Left ventricle myocardium inferior (tissue), 1 donor: ENCODE measurements at regions not wholly inside any gene's neighbourhood (a gene's known extent, or its start where the extent isn't known, plus 50 kb on each side); places are given as distances from the start of the nearest gene placed in this dataset.

Experiments
- DNase-seq: peaks from one replicate; pipeline ENCODE4 v3.0.0-alpha.2; 2020
- H3K27ac ChIP-seq: fragments of 200-600 bp; replicated peaks from 2 replicates; pipeline ENCODE4 v1.8.0; 2021
- H3K27me3 ChIP-seq: fragments of 200-600 bp; 2 replicates; pipeline ENCODE4 v1.8.0; 2021; ENCODE audit warnings: low read depth
- H3K36me3 ChIP-seq: fragments of 200-600 bp; 2 replicates; pipeline ENCODE4 v1.8.0; 2021
- H3K4me1 ChIP-seq: fragments of 200-600 bp; 2 replicates; pipeline ENCODE4 v1.8.0; 2021
- H3K4me3 ChIP-seq: fragments of 200-600 bp; 2 replicates; pipeline ENCODE4 v1.8.0; 2021; ENCODE audit warnings: mild to moderate bottlenecking, moderate library complexity
- H3K9me3 ChIP-seq: fragments of 200-600 bp; replicated peaks from 2 replicates; pipeline ENCODE4 v1.8.0; 2021
- intact Hi-C: fragments of 100-400 bp; cut with micrococcal nuclease; formaldehyde crosslinking; loops from one replicate; pipeline ENCODE4 v1.11.0; 2022
- TF ChIP-seq, protein P1 (sequence below): fragments of 200-600 bp; IDR thresholded peaks from 2 replicates; pipeline ENCODE4 v1.8.0; 2021; ENCODE audit warnings: antibody characterized with exemption, mild to moderate bottlenecking, borderline replicate concordance
- donor health status: DM: no; HTN: yes; CAD: no; lungs with severe emphysema.

DNA sequence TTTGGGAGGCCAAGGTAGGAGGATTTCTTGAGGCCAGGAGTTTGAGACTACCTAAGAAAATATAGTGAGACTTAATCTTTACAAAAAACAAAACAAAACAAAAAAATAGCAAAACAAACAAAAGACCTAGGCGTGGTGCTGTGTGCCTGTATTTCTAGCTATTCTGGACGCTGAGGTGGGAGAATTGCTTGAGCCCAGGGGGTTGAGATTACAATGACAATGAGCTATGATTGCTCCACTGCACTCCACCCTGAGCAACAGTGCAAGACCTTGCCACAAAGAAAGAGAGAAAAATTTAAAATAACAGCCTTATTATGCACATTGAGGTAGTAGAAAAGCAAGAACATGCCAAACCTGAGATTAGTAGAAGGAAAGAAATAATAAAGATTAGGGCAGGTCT, 657.7 kb downstream of the PDHA2 start:
- Histone ChIP-seq H3K27ac (no peak overlapping the region), H3K4me3 (no peak overlapping the region), H3K27me3 (no peaks in the 10 kb centered on the region), H3K9me3 (peaks cover 45% of the 10 kb centered on the region), H3K4me1 (no peaks in the 10 kb centered on the region), H3K36me3 (no peaks in the 10 kb centered on the region)
- intact Hi-C loops = no loop called here
- DNase-seq = no peak
- TF ChIP-seq, protein P1, sequence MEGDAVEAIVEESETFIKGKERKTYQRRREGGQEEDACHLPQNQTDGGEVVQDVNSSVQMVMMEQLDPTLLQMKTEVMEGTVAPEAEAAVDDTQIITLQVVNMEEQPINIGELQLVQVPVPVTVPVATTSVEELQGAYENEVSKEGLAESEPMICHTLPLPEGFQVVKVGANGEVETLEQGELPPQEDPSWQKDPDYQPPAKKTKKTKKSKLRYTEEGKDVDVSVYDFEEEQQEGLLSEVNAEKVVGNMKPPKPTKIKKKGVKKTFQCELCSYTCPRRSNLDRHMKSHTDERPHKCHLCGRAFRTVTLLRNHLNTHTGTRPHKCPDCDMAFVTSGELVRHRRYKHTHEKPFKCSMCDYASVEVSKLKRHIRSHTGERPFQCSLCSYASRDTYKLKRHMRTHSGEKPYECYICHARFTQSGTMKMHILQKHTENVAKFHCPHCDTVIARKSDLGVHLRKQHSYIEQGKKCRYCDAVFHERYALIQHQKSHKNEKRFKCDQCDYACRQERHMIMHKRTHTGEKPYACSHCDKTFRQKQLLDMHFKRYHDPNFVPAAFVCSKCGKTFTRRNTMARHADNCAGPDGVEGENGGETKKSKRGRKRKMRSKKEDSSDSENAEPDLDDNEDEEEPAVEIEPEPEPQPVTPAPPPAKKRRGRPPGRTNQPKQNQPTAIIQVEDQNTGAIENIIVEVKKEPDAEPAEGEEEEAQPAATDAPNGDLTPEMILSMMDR = no peak

DNA sequence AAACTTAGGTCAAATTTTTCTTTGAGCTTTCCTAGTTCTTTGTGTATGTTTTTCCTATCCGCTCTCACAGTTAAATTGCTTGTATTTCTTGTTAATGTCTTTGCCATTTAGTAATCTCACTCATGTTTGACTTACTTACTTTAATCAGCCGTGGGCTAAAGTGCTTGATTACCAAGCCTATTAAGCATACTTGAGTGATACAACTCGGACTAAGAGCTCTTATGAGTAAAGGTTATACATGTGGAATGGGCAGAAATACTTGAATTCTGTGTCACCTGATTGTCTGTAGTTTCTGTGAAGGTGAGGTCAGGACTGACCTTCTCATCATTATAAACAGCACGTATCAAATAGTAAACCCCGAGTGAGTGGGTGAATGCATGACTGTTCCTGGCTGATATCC, 664.5 kb downstream of the PDHA2 start:
- Histone ChIP-seq H3K4me1 (no peaks in the 10 kb centered on the region), H3K36me3 (no peaks in the 10 kb centered on the region), H3K27me3 (no peaks in the 10 kb centered on the region), H3K9me3 (peaks cover 6% of the 10 kb centered on the region), H3K27ac (no peak overlapping the region), H3K4me3 (no peak overlapping the region)
- TF ChIP-seq, protein P1 = no peak
- DNase-seq = no peak
- intact Hi-C loops = no loop called here

DNA sequence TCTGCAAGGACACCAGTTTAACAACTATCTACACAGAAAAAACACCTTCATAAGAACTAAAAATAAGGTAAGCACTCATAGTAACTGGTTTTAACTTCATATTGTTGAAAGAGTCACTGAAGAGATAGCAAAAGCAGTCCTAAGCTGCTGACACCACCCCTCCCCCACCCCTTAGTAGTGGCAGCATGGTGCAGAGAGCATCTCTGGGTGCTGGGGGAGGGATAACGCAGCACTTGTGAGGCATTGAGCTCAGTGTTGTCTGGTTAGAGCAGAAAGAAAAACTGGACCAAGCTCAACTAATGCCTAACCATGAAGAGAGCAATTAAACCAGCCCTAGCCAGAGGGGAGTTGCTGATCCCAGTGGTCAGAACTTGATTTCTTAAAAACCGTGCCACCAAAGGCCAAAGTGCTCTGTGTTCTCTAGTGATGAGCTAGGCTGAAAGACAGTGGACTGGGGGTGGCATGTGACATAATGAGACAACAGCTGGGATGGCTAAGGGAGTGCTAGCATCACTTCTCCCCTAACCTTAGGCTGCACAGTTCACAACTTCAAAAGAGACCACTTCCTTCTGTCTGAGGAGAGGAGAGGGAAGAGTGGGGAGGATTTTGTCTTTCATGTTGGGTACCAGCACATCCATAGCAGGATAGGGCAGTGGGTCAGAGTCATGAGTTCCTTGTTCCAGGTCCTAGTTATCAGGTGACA, 669.3 kb downstream of the PDHA2 start:
- no peak for DNase-seq
- no peak overlapping the region for H3K27ac ChIP-seq
- no peaks in the 10 kb centered on the region for H3K27me3 ChIP-seq
- H3K9me3 ChIP-seq = peaks cover 23% of the 10 kb centered on the region
- no peaks in the 10 kb centered on the region for H3K36me3 ChIP-seq
- no peak overlapping the region for H3K4me3 ChIP-seq
- TF ChIP-seq, protein P1 = no peak
- H3K4me1 ChIP-seq = no peaks in the 10 kb centered on the region
- intact Hi-C loops = no loop called here

DNA sequence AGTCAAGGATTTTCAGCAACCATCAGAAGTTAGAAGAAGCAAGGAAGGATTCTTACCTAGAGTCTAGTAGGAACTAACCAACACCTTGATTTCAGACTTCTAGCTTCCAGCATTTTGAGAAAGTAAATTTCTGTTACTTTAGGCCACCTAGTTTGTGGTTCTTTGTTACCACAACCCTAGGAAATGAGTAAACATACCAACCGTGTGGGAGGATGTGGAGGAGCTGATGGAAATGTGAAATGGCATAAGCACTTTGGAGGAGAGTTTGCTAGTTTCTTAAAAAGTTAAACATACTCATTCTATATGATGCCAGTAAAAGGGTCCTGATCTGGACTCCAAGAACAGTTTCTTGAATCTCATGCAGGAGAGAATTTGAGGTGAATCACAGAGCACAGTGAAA, 679.4 kb downstream of the PDHA2 start:
- intact Hi-C loops = no loop called here
- Histone ChIP-seq H3K4me3 (no peak overlapping the region), H3K27me3 (no peaks in the 10 kb centered on the region), H3K27ac (no peak overlapping the region), H3K4me1 (no peaks in the 10 kb centered on the region), H3K9me3 (peaks cover 14% of the 10 kb centered on the region), H3K36me3 (no peaks in the 10 kb centered on the region)
- TF ChIP-seq, protein P1 = no peak
- DNase-seq = no peak

DNA sequence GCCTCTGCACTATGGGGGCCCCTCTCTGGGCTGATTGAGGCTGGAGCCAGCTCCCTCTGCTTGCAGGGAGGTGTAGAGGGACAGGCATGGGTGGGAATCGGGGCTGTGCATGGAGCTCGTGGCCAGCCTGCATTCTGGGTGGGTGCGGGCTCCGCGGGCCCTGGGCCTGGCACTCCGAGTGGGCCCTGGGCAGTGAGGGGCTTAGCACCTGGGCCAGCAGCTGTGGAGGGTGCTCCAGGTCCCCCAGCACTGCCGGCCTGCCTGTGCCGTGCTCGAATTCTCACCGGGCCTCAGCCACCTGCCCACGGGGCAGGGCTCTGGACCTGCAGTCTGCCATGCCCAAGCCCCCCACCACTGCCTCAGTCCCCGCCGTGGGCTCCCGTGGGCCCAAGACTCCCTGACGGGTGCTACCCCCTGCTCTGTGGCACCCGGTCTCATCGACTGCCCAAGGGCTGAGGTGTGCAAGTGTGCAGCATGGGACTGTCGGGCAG, 681.2 kb downstream of the PDHA2 start:
- intact Hi-C loops = no loop called here
- H3K36me3 ChIP-seq = no peaks in the 10 kb centered on the region
- H3K4me1 ChIP-seq = no peaks in the 10 kb centered on the region
- H3K27me3 ChIP-seq = no peaks in the 10 kb centered on the region
- peaks cover 14% of the 10 kb centered on the region for H3K9me3 ChIP-seq
- no peak overlapping the region for H3K27ac ChIP-seq
- H3K4me3 ChIP-seq = no peak overlapping the region
- TF ChIP-seq, protein P1 = no peak
- no peak for DNase-seq
